Fibroblast of lung (primary cell): ENCODE measurements at regions not wholly inside any gene's neighbourhood (a gene's known extent, or its start where the extent isn't known, plus 50 kb on each side); places are given as distances from the start of the nearest gene placed in this dataset.
"Not testable (repeated sequence)": the region's sequence is repeated elsewhere in the genome, so short reads cannot be mapped to it uniquely, and the experiment has no call there.

Experiments
- DNase-seq, 2 donors: peaks; one replicate each; pipeline versions ENCODE4 v3.0.0 to v3.0.0-alpha.2; 2010; ENCODE audit warnings: low read depth in 2 of 2
- H2AFZ ChIP-seq: 2 replicates; pipeline ENCODE4 v1.5.1; 2012; ENCODE audit warnings: low read length, control low read depth, inconsistent platforms
- H3K27ac ChIP-seq: 2 replicates; pipeline ENCODE4 v1.5.1; 2011; ENCODE audit warnings: low read length, control low read depth; ENCODE audit not compliant: insufficient read depth
- H3K27me3 ChIP-seq: 2 replicates; pipeline ENCODE4 v1.5.1; 2011; ENCODE audit warnings: mild to moderate bottlenecking, low read length; ENCODE audit not compliant: control insufficient read depth, insufficient read depth
- H3K36me3 ChIP-seq: 2 replicates; pipeline ENCODE4 v1.5.1; 2011; ENCODE audit warnings: low read length; ENCODE audit not compliant: control insufficient read depth, insufficient read depth
- H3K4me1 ChIP-seq: 2 replicates; pipeline ENCODE4 v1.5.1; 2011; ENCODE audit warnings: low read length; ENCODE audit not compliant: control insufficient read depth, insufficient read depth; ENCODE audit errors: extremely low read depth
- H3K4me2 ChIP-seq: 2 replicates; pipeline ENCODE4 v1.5.1; 2011; ENCODE audit warnings: low read length, control low read depth; ENCODE audit not compliant: insufficient read depth; ENCODE audit errors: extremely low read depth
- H3K4me3 ChIP-seq, 4 experiments: fragments of 200-600 bp in 1 of 4; sonication (generic) in 1 of 4; replicated peaks in 1 of 4; 2 replicates each; pipeline ENCODE4 v1.5.1; 2011 to 2016; ENCODE audit warnings: low read length in 4 of 4, low read depth in 3 of 4, mild to moderate bottlenecking in 3 of 4, control low read depth in 2 of 4, inconsistent platforms in 1 of 4, mixed read lengths in 1 of 4; ENCODE audit not compliant: insufficient read depth in 1 of 4; ENCODE audit errors: control extremely low read depth in 1 of 4
- H3K79me2 ChIP-seq: 2 replicates; pipeline ENCODE4 v1.5.1; 2012; ENCODE audit warnings: mild to moderate bottlenecking, low read length, inconsistent platforms; ENCODE audit not compliant: control insufficient read depth, insufficient read depth
- H3K9ac ChIP-seq: 2 replicates; pipeline ENCODE4 v1.5.1; 2011; ENCODE audit warnings: mild to moderate bottlenecking, low read length, control low read depth; ENCODE audit not compliant: insufficient read depth
- H3K9me3 ChIP-seq: 2 replicates; pipeline ENCODE4 v1.5.1; 2012; ENCODE audit warnings: low read depth, low read length; ENCODE audit not compliant: control insufficient read depth, insufficient read depth
- H4K20me1 ChIP-seq: 2 replicates; pipeline ENCODE4 v1.5.1; 2011; ENCODE audit warnings: low read length; ENCODE audit not compliant: control insufficient read depth, insufficient read depth; ENCODE audit errors: extremely low read depth
- EZH2 ChIP-seq: IDR thresholded peaks from 2 replicates; pipeline ENCODE4 v1.5.1; 2012; ENCODE audit warnings: low read length, control low read depth, mild to moderate bottlenecking; ENCODE audit errors: missing control alignments
- TF ChIP-seq, protein P1 (sequence below), 2 donors: IDR thresholded peaks in 1 of 2; conservative IDR thresholded peaks in 1 of 2; 1 replicate in 1 of 2; 2 replicates in 1 of 2; pipeline ENCODE4 v1.5.1; 2011 to 2012; ENCODE audit warnings: low read length in 2 of 2, control low read depth in 1 of 2, inconsistent platforms in 1 of 2, low read depth in 1 of 2, mild to moderate bottlenecking in 1 of 2

DNA sequence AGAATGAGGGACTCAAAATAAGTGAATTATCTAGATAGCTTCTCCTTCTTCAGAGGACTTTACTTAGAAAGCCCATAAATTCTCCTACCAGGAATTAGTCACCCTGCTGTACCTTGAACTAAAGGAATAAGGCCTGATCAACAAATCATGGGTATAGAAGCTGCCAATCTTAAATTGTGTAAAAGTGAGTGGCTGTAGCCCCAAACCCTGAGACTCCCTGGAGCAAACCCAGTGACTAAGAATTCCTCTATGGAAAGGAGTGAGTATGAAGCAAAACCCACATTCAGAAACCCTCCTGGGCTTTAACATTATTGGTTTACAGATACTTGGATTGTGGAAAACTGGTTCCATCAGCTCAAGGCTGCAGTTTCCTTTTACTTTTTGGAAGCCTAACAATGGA is 285.8 kb upstream of the TBX18 start:
- H3K36me3 ChIP-seq, result no peaks in the 10 kb centered on the region
- H3K9ac ChIP-seq, result no peak overlapping the region
- no peaks in the 10 kb centered on the region for H3K9me3 ChIP-seq
- H3K79me2 ChIP-seq, result no peaks in the 10 kb centered on the region
- H3K4me2 ChIP-seq, result no peak overlapping the region
- DNase-seq, result no peak
- H2AFZ ChIP-seq, result no peak overlapping the region
- H3K4me3 ChIP-seq, result no peak overlapping the region
- H3K27ac ChIP-seq, result no peak overlapping the region
- H3K4me1 ChIP-seq, result no peaks in the 10 kb centered on the region
- no peaks in the 10 kb centered on the region for H4K20me1 ChIP-seq
- H3K27me3 ChIP-seq, result no peaks in the 10 kb centered on the region
- TF ChIP-seq, protein P1, sequence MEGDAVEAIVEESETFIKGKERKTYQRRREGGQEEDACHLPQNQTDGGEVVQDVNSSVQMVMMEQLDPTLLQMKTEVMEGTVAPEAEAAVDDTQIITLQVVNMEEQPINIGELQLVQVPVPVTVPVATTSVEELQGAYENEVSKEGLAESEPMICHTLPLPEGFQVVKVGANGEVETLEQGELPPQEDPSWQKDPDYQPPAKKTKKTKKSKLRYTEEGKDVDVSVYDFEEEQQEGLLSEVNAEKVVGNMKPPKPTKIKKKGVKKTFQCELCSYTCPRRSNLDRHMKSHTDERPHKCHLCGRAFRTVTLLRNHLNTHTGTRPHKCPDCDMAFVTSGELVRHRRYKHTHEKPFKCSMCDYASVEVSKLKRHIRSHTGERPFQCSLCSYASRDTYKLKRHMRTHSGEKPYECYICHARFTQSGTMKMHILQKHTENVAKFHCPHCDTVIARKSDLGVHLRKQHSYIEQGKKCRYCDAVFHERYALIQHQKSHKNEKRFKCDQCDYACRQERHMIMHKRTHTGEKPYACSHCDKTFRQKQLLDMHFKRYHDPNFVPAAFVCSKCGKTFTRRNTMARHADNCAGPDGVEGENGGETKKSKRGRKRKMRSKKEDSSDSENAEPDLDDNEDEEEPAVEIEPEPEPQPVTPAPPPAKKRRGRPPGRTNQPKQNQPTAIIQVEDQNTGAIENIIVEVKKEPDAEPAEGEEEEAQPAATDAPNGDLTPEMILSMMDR (conservative IDR thresholded peaks at IDR 0.05 in 1 of 2, IDR thresholded peaks at IDR 0.05 in 1 of 2; ENCODE audit: low read depth in 1 of 2, low read length in 2 of 2), result no peak
- TF ChIP-seq EZH2, result no peak

- Histone ChIP-seq H3K79me2 (no peaks in the 10 kb centered on the region), H3K9ac (no peak overlapping the region), H3K27me3 (no peaks in the 10 kb centered on the region), H3K4me2 (no peak overlapping the region), H4K20me1 (no peaks in the 10 kb centered on the region), H3K4me1 (no peaks in the 10 kb centered on the region), H2AFZ (no peak overlapping the region), H3K36me3 (no peaks in the 10 kb centered on the region), H3K4me3 (no peak overlapping the region), H3K9me3 (no peaks in the 10 kb centered on the region), H3K27ac (no peak overlapping the region)
- no peak for DNase-seq
- TF ChIP-seq EZH2, result no peak
- TF ChIP-seq, protein P1 (conservative IDR thresholded peaks at IDR 0.05 in 1 of 2, IDR thresholded peaks at IDR 0.05 in 1 of 2; ENCODE audit: low read depth in 1 of 2, low read length in 2 of 2), result no peak
Observed at GRCh38 chr6:85049282-85049681, 284.9 kb upstream of the TBX18 start.

DNA sequence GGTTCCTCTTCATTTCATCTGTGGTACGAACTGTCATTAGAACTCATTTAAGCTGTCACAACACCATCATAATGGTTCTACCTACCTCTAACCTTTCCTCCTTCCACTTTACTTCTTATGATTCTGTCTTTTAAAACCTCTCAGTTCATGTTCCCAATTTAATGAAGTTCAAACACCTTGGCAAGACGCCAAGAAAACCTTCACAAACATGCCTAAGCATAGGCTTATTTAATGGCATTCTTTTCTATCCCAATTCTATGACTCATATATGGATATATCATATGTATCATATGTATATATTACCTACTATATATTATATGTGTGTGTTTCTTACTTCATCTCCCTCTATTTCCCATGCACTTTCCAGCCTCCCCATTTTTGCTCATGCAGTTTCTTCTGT is 283.4 kb upstream of the TBX18 start:
- Histone ChIP-seq H3K27me3 (no peaks in the 10 kb centered on the region), H3K9ac (no peak overlapping the region), H3K4me3 (no peak overlapping the region), H3K4me2 (no peak overlapping the region), H2AFZ (no peak overlapping the region), H3K9me3 (no peaks in the 10 kb centered on the region), H3K4me1 (no peaks in the 10 kb centered on the region), H3K36me3 (no peaks in the 10 kb centered on the region), H4K20me1 (no peaks in the 10 kb centered on the region), H3K27ac (no peak overlapping the region), H3K79me2 (no peaks in the 10 kb centered on the region)
- no peak for TF ChIP-seq EZH2
- TF ChIP-seq, protein P1 (conservative IDR thresholded peaks at IDR 0.05 in 1 of 2, IDR thresholded peaks at IDR 0.05 in 1 of 2; ENCODE audit: low read depth in 1 of 2, low read length in 2 of 2), result no peak
- no peak for DNase-seq

- not testable (repeated sequence) for H3K27ac ChIP-seq, H3K36me3 ChIP-seq, H3K4me1 ChIP-seq, H3K79me2 ChIP-seq, H2AFZ ChIP-seq, DNase-seq, H3K4me3 ChIP-seq, H3K9ac ChIP-seq, H3K27me3 ChIP-seq, H3K9me3 ChIP-seq, H3K4me2 ChIP-seq, H4K20me1 ChIP-seq
Observed at GRCh38 chr6:85045767-85046166, 281.4 kb upstream of the TBX18 start.
